GM18502 (cell line): ENCODE measurements at regions not wholly inside any gene's neighbourhood (a gene's known extent, or its start where the extent isn't known, plus 50 kb on each side); places are given as distances from the start of the nearest gene placed in this dataset.
A peak's percentile ranks its signal among the peaks of the same experiment; 100 is the strongest.

ENCODE experiments used
- ATAC-seq: cut with Tn5 transposase; IDR thresholded peaks from one replicate; pipeline ENCODE4 v1.9.1; 2021; ENCODE audit warnings: mild to moderate bottlenecking; ENCODE audit not compliant: unreplicated experiment, poor library complexity

GRCh38 chr13:79267560-79267959, 138.5 kb downstream of the RBM26 start:
- ATAC-seq, result no peak

- peak; percentile 92 for ATAC-seq
These were observed 147.6 kb downstream of the RBM26 start for GRCh38 chr13:79258489-79258888.

GRCh38 chr13:79246578-79246949, 159.5 kb downstream of the RBM26 start:
- ATAC-seq, result peak; percentile 52

GRCh38 chr13:79245937-79246577, 160.0 kb downstream of the RBM26 start:
- peak; percentile 68 for ATAC-seq

- ATAC-seq, result no peak
These were observed 164.4 kb downstream of the RBM26 start for GRCh38 chr13:79241697-79242096.

- ATAC-seq, result no peak
These were observed 168.1 kb downstream of the RBM26 start for GRCh38 chr13:79237981-79238380.

- no peak for ATAC-seq
These were observed 174.2 kb downstream of the RBM26 start for GRCh38 chr13:79231887-79232286.

- ATAC-seq, result no peak
These were observed 176.3 kb downstream of the RBM26 start for GRCh38 chr13:79229761-79230160.

- no peak for ATAC-seq
These were observed 177.1 kb downstream of the RBM26 start for GRCh38 chr13:79228972-79229371.

- peak; percentile 94 for ATAC-seq
These were observed 178.6 kb downstream of the RBM26 start for GRCh38 chr13:79227418-79227817.

- peak; percentile 36 for ATAC-seq
These were observed 179.1 kb downstream of the RBM26 start for GRCh38 chr13:79226938-79227337.

GRCh38 chr13:79226250-79226649, 179.8 kb downstream of the RBM26 start:
- ATAC-seq, result no peak

- no peak for ATAC-seq
These were observed 180.4 kb downstream of the RBM26 start for GRCh38 chr13:79225487-79226232.

GRCh38 chr13:79222427-79223205, 183.4 kb downstream of the RBM26 start:
- ATAC-seq, result no peak

- ATAC-seq, result no peak
These were observed 193.9 kb downstream of the RBM26 start for GRCh38 chr13:79212064-79212619.

- no peak for ATAC-seq
These were observed 194.7 kb downstream of the RBM26 start for GRCh38 chr13:79211377-79211776.

- no peak for ATAC-seq
These were observed 208.1 kb downstream of the RBM26 start for GRCh38 chr13:79197933-79198332.

GRCh38 chr13:79196843-79197242, 209.2 kb downstream of the RBM26 start:
- ATAC-seq, result no peak

GRCh38 chr13:79196366-79196765, 209.7 kb downstream of the RBM26 start:
- no peak for ATAC-seq

GRCh38 chr13:79194727-79195126, 211.3 kb downstream of the RBM26 start:
- peak; percentile 46 for ATAC-seq

GRCh38 chr13:79194272-79194671, 211.8 kb downstream of the RBM26 start:
- peak; percentile 93 for ATAC-seq
